ENCODE measurements at regions not wholly inside any gene's neighbourhood (a gene's known extent, or its start where the extent isn't known, plus 50 kb on each side); places are given as distances from the start of the nearest gene placed in this dataset.

- ATAC-seq: no peak
- WGBS, 2 donors: 63 to 70% methylated on average over 5 of the region's 5 CpGs
- H3K4me3 ChIP-seq: no peak overlapping the region
- H3K27ac ChIP-seq: peak overlapping the region in 7 of 10 donors; percentile 18 to 82 (median 61)
- no peak for TF ChIP-seq CTCF (IDR thresholded peaks at IDR 0.05)
- no peaks in the 10 kb centered on the region for H3K27me3 ChIP-seq
- no peaks in the 10 kb centered on the region for H3K9me3 ChIP-seq
- DNase-seq: no peak
- intact Hi-C loops (cut with DNase I): loop anchor here in 1 of 10 donors (10.0 kb wide), 1 partner anchor 82 kb away; the partner anchor contains the start of gene PKDCC
- no peaks in the 10 kb centered on the region for H3K36me3 ChIP-seq
- peaks cover 0 to 54% (median 33%) of the 10 kb centered on the region in 9 donors for H3K4me1 ChIP-seq
Observed at GRCh38 chr2:41962922-41963622, 84.7 kb upstream of the PKDCC start.

GRCh38 chr2:41963661-41964525 is 83.9 kb upstream of the PKDCC start:
- Histone ChIP-seq H3K4me1 (peaks cover 0 to 59% (median 36%) of the 10 kb centered on the region in 9 donors), H3K36me3 (no peaks in the 10 kb centered on the region), H3K9me3 (no peaks in the 10 kb centered on the region), H3K4me3 (no peak overlapping the region), H3K27me3 (no peaks in the 10 kb centered on the region), H3K27ac (peak overlapping the region in 8 of 10 donors; percentile 37 to 82 (median 64))
- peak in 7 of 8 donors; percentile 8 to 46 (median 26) for ATAC-seq
- DNase-seq: peak; percentile 59 to 65
- intact Hi-C loops (cut with DNase I): loop anchor here in 1 of 10 donors (10.0 kb wide), 1 partner anchor 81 kb away; the partner anchor contains the start of gene PKDCC
- 58 to 62% methylated on average over 10 of the region's 10 CpGs for WGBS, 2 donors
- TF ChIP-seq CTCF (IDR thresholded peaks at IDR 0.05): no peak

GRCh38 chr2:41965173-41965908 is 82.5 kb upstream of the PKDCC start:
- Histone ChIP-seq H3K27ac (peak overlapping the region in 8 of 10 donors; percentile 74 to 82 (median 79)), H3K9me3 (no peaks in the 10 kb centered on the region), H3K36me3 (no peaks in the 10 kb centered on the region), H3K4me1 (peaks cover 0 to 59% (median 36%) of the 10 kb centered on the region in 9 donors), H3K27me3 (no peaks in the 10 kb centered on the region), H3K4me3 (no peak overlapping the region)
- intact Hi-C loops (cut with DNase I): loop anchor here in 1 of 10 donors (10.0 kb wide), 1 partner anchor 79 kb away; the partner anchor contains the start of gene PKDCC
- ATAC-seq: peak in 1 of 8 donors; percentile 18
- no peak for DNase-seq
- WGBS, 2 donors: 82 to 92% methylated on average over 5 of the region's 5 CpGs
- TF ChIP-seq CTCF (IDR thresholded peaks at IDR 0.05): no peak

GRCh38 chr2:41965909-41966295 is 81.9 kb upstream of the PKDCC start:
- ATAC-seq (peak in 2 of 8 donors; percentile 10 to 40), DNase-seq (no peak)
- H3K4me3 ChIP-seq: no peak overlapping the region
- 51 to 60% methylated on average over 2 of the region's 2 CpGs for WGBS, 2 donors
- no peaks in the 10 kb centered on the region for H3K36me3 ChIP-seq
- H3K27me3 ChIP-seq: no peaks in the 10 kb centered on the region
- H3K27ac ChIP-seq: peak overlapping the region in 9 of 10 donors; percentile 23 to 82 (median 78)
- intact Hi-C loops (cut with DNase I): loop anchor here in 1 of 10 donors (10.0 kb wide), 1 partner anchor 79 kb away; the partner anchor contains the start of gene PKDCC
- H3K4me1 ChIP-seq: peaks cover 0 to 59% (median 36%) of the 10 kb centered on the region in 9 donors
- no peak for TF ChIP-seq CTCF (IDR thresholded peaks at IDR 0.05)
- H3K9me3 ChIP-seq: no peaks in the 10 kb centered on the region

Data from heart right ventricle (tissue), 16 donors.